T-helper 2 cell treated with Interferon-gamma antibody and Interleukin-4, amounts not matched to agents 5 μg/mL and 100 μg/mL, for 36 hours (primary cell): ENCODE measurements at regions not wholly inside any gene's neighbourhood (a gene's known extent, or its start where the extent isn't known, plus 50 kb on each side); places are given as distances from the start of the nearest gene placed in this dataset.
A peak's percentile ranks its signal among the peaks of the same experiment; 100 is the strongest.

Experiments used
- DNase-seq: peaks from one replicate; pipeline ENCODE4 v3.0.0; 2021; ENCODE audit warnings: low spot score
- H3K27ac Mint-ChIP-seq: one replicate; pipeline ENCODE4 v1.8.0; 2021; ENCODE audit warnings: mild to moderate bottlenecking, mixed read lengths
- H3K27me3 Mint-ChIP-seq: one replicate; pipeline ENCODE4 v1.8.0; 2021; ENCODE audit warnings: low read depth, mixed read lengths
- H3K36me3 Mint-ChIP-seq: one replicate; pipeline ENCODE4 v1.8.0; 2021; ENCODE audit warnings: low read depth, mixed read lengths
- H3K4me1 Mint-ChIP-seq: one replicate; pipeline ENCODE4 v1.8.0; 2021; ENCODE audit warnings: low read depth, mixed read lengths
- H3K4me3 Mint-ChIP-seq: one replicate; pipeline ENCODE4 v1.8.0; 2022; ENCODE audit warnings: mild to moderate bottlenecking, moderate library complexity, mixed read lengths
- H3K9me3 Mint-ChIP-seq: one replicate; pipeline ENCODE4 v1.8.0; 2021; ENCODE audit warnings: mixed read lengths

- Mint-ChIP-seq H3K4me3 (no peak overlapping the region), H3K4me1 (no peaks in the 10 kb centered on the region), H3K36me3 (no peaks in the 10 kb centered on the region), H3K27me3 (peaks cover 3% of the 10 kb centered on the region), H3K27ac (no peak overlapping the region), H3K9me3 (no peaks in the 10 kb centered on the region)
- DNase-seq = no peak
These were observed 109.2 kb upstream of the GRPR start for GRCh38 chrX:16014171-16014570.

- no peak overlapping the region for H3K27ac Mint-ChIP-seq
- H3K9me3 Mint-ChIP-seq = no peaks in the 10 kb centered on the region
- H3K27me3 Mint-ChIP-seq = peaks cover 2% of the 10 kb centered on the region
- no peaks in the 10 kb centered on the region for H3K36me3 Mint-ChIP-seq
- H3K4me3 Mint-ChIP-seq = no peak overlapping the region
- H3K4me1 Mint-ChIP-seq = no peaks in the 10 kb centered on the region
- DNase-seq = no peak
These were observed 111.1 kb upstream of the GRPR start for GRCh38 chrX:16012250-16012649.

- Mint-ChIP-seq H3K36me3 (no peaks in the 10 kb centered on the region), H3K27ac (no peak overlapping the region), H3K9me3 (no peaks in the 10 kb centered on the region), H3K4me1 (no peaks in the 10 kb centered on the region), H3K27me3 (peaks cover 5% of the 10 kb centered on the region), H3K4me3 (no peak overlapping the region)
- no peak for DNase-seq
These were observed 117.4 kb upstream of the GRPR start for GRCh38 chrX:16005917-16006316.

- Mint-ChIP-seq H3K4me1 (no peaks in the 10 kb centered on the region), H3K9me3 (no peaks in the 10 kb centered on the region), H3K36me3 (no peaks in the 10 kb centered on the region), H3K4me3 (no peak overlapping the region), H3K27me3 (peaks cover 3% of the 10 kb centered on the region), H3K27ac (no peak overlapping the region)
- no peak for DNase-seq
These were observed 121.2 kb upstream of the GRPR start for GRCh38 chrX:16002185-16002584.

GRCh38 chrX:15998350-15998749 is 125.0 kb upstream of the GRPR start:
- Mint-ChIP-seq H3K9me3 (no peaks in the 10 kb centered on the region), H3K27ac (no peak overlapping the region), H3K36me3 (no peaks in the 10 kb centered on the region), H3K27me3 (no peaks in the 10 kb centered on the region), H3K4me3 (no peak overlapping the region), H3K4me1 (no peaks in the 10 kb centered on the region)
- DNase-seq = no peak

- no peaks in the 10 kb centered on the region for H3K9me3 Mint-ChIP-seq
- DNase-seq = no peak
- H3K27ac Mint-ChIP-seq = no peak overlapping the region
- H3K27me3 Mint-ChIP-seq = peaks cover 2% of the 10 kb centered on the region
- H3K4me3 Mint-ChIP-seq = no peak overlapping the region
- H3K36me3 Mint-ChIP-seq = no peaks in the 10 kb centered on the region
- H3K4me1 Mint-ChIP-seq = no peaks in the 10 kb centered on the region
These were observed 133.6 kb upstream of the GRPR start for GRCh38 chrX:15989716-15990115.

GRCh38 chrX:15988661-15989603 is 134.3 kb upstream of the AP1S2 start:
- no peak for DNase-seq
- Mint-ChIP-seq H3K4me1 (no peaks in the 10 kb centered on the region), H3K27ac (no peak overlapping the region), H3K9me3 (no peaks in the 10 kb centered on the region), H3K36me3 (no peaks in the 10 kb centered on the region), H3K4me3 (no peak overlapping the region), H3K27me3 (peaks cover 2% of the 10 kb centered on the region)

- DNase-seq = peak; percentile 18
- H3K4me3 Mint-ChIP-seq = no peak overlapping the region
- H3K27me3 Mint-ChIP-seq = no peaks in the 10 kb centered on the region
- no peaks in the 10 kb centered on the region for H3K4me1 Mint-ChIP-seq
- H3K9me3 Mint-ChIP-seq = no peaks in the 10 kb centered on the region
- no peaks in the 10 kb centered on the region for H3K36me3 Mint-ChIP-seq
- no peak overlapping the region for H3K27ac Mint-ChIP-seq
These were observed 131.3 kb upstream of the AP1S2 start for GRCh38 chrX:15985937-15986336.

- no peaks in the 10 kb centered on the region for H3K27me3 Mint-ChIP-seq
- H3K36me3 Mint-ChIP-seq = no peaks in the 10 kb centered on the region
- no peak overlapping the region for H3K4me3 Mint-ChIP-seq
- DNase-seq = no peak
- no peak overlapping the region for H3K27ac Mint-ChIP-seq
- H3K9me3 Mint-ChIP-seq = no peaks in the 10 kb centered on the region
- H3K4me1 Mint-ChIP-seq = no peaks in the 10 kb centered on the region
These were observed 128.4 kb upstream of the AP1S2 start for GRCh38 chrX:15983034-15983433.

- no peaks in the 10 kb centered on the region for H3K9me3 Mint-ChIP-seq
- no peaks in the 10 kb centered on the region for H3K27me3 Mint-ChIP-seq
- H3K4me1 Mint-ChIP-seq = peaks cover 3% of the 10 kb centered on the region
- no peak overlapping the region for H3K4me3 Mint-ChIP-seq
- H3K27ac Mint-ChIP-seq = no peak overlapping the region
- H3K36me3 Mint-ChIP-seq = no peaks in the 10 kb centered on the region
- no peak for DNase-seq
These were observed 123.0 kb upstream of the AP1S2 start for GRCh38 chrX:15977644-15978043.

GRCh38 chrX:15976396-15976795 is 121.8 kb upstream of the AP1S2 start:
- no peak overlapping the region for H3K4me3 Mint-ChIP-seq
- no peak for DNase-seq
- H3K27me3 Mint-ChIP-seq = no peaks in the 10 kb centered on the region
- no peak overlapping the region for H3K27ac Mint-ChIP-seq
- peaks cover 3% of the 10 kb centered on the region for H3K4me1 Mint-ChIP-seq
- no peaks in the 10 kb centered on the region for H3K9me3 Mint-ChIP-seq
- H3K36me3 Mint-ChIP-seq = no peaks in the 10 kb centered on the region

GRCh38 chrX:15973946-15974345 is 119.3 kb upstream of the AP1S2 start:
- peaks cover 3% of the 10 kb centered on the region for H3K4me1 Mint-ChIP-seq
- H3K36me3 Mint-ChIP-seq = no peaks in the 10 kb centered on the region
- H3K27me3 Mint-ChIP-seq = no peaks in the 10 kb centered on the region
- H3K9me3 Mint-ChIP-seq = no peaks in the 10 kb centered on the region
- no peak overlapping the region for H3K4me3 Mint-ChIP-seq
- DNase-seq = no peak
- no peak overlapping the region for H3K27ac Mint-ChIP-seq

- Mint-ChIP-seq H3K36me3 (no peaks in the 10 kb centered on the region), H3K9me3 (no peaks in the 10 kb centered on the region), H3K4me3 (no peak overlapping the region), H3K27me3 (no peaks in the 10 kb centered on the region), H3K4me1 (peaks cover 3% of the 10 kb centered on the region), H3K27ac (no peak overlapping the region)
- DNase-seq = peak; percentile 5
These were observed 118.7 kb upstream of the AP1S2 start for GRCh38 chrX:15973299-15973698.

- H3K27ac Mint-ChIP-seq = no peak overlapping the region
- no peaks in the 10 kb centered on the region for H3K27me3 Mint-ChIP-seq
- peaks cover 1% of the 10 kb centered on the region for H3K4me1 Mint-ChIP-seq
- H3K9me3 Mint-ChIP-seq = no peaks in the 10 kb centered on the region
- no peak for DNase-seq
- no peaks in the 10 kb centered on the region for H3K36me3 Mint-ChIP-seq
- no peak overlapping the region for H3K4me3 Mint-ChIP-seq
These were observed 117.1 kb upstream of the AP1S2 start for GRCh38 chrX:15971696-15972095.

- Mint-ChIP-seq H3K4me1 (no peaks in the 10 kb centered on the region), H3K4me3 (no peak overlapping the region), H3K36me3 (no peaks in the 10 kb centered on the region), H3K9me3 (no peaks in the 10 kb centered on the region), H3K27me3 (no peaks in the 10 kb centered on the region), H3K27ac (no peak overlapping the region)
- no peak for DNase-seq
These were observed 109.2 kb upstream of the AP1S2 start for GRCh38 chrX:15963858-15964257.
